ENCODE measurements at regions not wholly inside any gene's neighbourhood (a gene's known extent, or its start where the extent isn't known, plus 50 kb on each side); places are given as distances from the start of the nearest gene placed in this dataset.
"Not testable (repeated sequence)": the region's sequence is repeated elsewhere in the genome, so short reads cannot be mapped to it uniquely, and the experiment has no call there.

- no peak for DNase-seq (ENCODE audit: low spot score)
- no peak for FAIRE-seq
Measured at GRCh38 chr11:24408202-24408601, 88.7 kb upstream of the LUZP2 start.

GRCh38 chr11:24411791-24412190, 85.1 kb upstream of the LUZP2 start:
- DNase-seq (ENCODE audit: low spot score) (no peak), FAIRE-seq (no peak)

GRCh38 chr11:24412722-24413121, 84.1 kb upstream of the LUZP2 start:
- no peak for DNase-seq (ENCODE audit: low spot score)
- no peak for FAIRE-seq

- no peak for FAIRE-seq
- DNase-seq (ENCODE audit: low spot score) = no peak
Measured at GRCh38 chr11:24413391-24413790, 83.5 kb upstream of the LUZP2 start.

- DNase-seq (ENCODE audit: low spot score); FAIRE-seq: not testable (repeated sequence)
Measured at GRCh38 chr11:24415955-24416636, 80.8 kb upstream of the LUZP2 start.

GRCh38 chr11:24421766-24422165, 75.1 kb upstream of the LUZP2 start:
- FAIRE-seq = no peak
- DNase-seq (ENCODE audit: low spot score) = no peak

GRCh38 chr11:24422376-24422775, 74.5 kb upstream of the LUZP2 start:
- no peak for FAIRE-seq
- DNase-seq (ENCODE audit: low spot score) = no peak

GRCh38 chr11:24437123-24437522, 59.7 kb upstream of the LUZP2 start:
- DNase-seq (ENCODE audit: low spot score) = no peak
- FAIRE-seq = no peak

All from RCC 7860 (cell line).